ENCODE measurements at regions not wholly inside any gene's neighbourhood (a gene's known extent, or its start where the extent isn't known, plus 50 kb on each side); places are given as distances from the start of the nearest gene placed in this dataset.

GRCh38 chr10:23892296-23892695 lies 316.6 kb upstream of the KIAA1217 start:
- no peaks in the 10 kb centered on the region for H3K79me2 ChIP-seq (ENCODE audit: insufficient read depth, low read length)
- ChIA-PET POLR2A (no interaction called here), RAD21 (ENCODE audit: low non-redundant PET in 1 of 2, low total read pairs in 2 of 2, uncharacterized antibody in 2 of 2, unreplicated experiment in 2 of 2) (no interaction called here), CTCF (no interaction called here)
- H3K27me3 ChIP-seq (ENCODE audit: insufficient read depth, low read length) = no peaks in the 10 kb centered on the region
- H2AFZ ChIP-seq (ENCODE audit: low read depth, low read length, poor library complexity, severe bottlenecking) = no peak overlapping the region
- H4K20me1 ChIP-seq (ENCODE audit: insufficient read depth) = no peaks in the 10 kb centered on the region
- H3K9me2 ChIP-seq (ENCODE audit: insufficient read depth) = no peaks in the 10 kb centered on the region
- no peak for DNase-seq (ENCODE audit: low read depth, low spot score)
- no peaks in the 10 kb centered on the region for H3K9me3 ChIP-seq (ENCODE audit: control insufficient read depth in 1 of 2, insufficient read depth in 1 of 2, low read depth in 1 of 2, low read length in 2 of 2)
- no peak for ATAC-seq
- no peak overlapping the region for H3K9ac ChIP-seq (ENCODE audit: low read length)
- H3K4me1 ChIP-seq (ENCODE audit: control insufficient read depth in 1 of 2, insufficient read depth in 2 of 2, low read length in 2 of 2) = no peaks in the 10 kb centered on the region
- no peak overlapping the region for H3K4me3 ChIP-seq (replicated peaks in 1 of 2; ENCODE audit: low read depth in 1 of 2, low read length in 2 of 2)
- H3K27ac ChIP-seq (ENCODE audit: low read depth, low read length) = no peak overlapping the region
- no peak overlapping the region for H3K4me2 ChIP-seq (ENCODE audit: low read length)
- TF ChIP-seq SIN3A (IDR thresholded peaks at IDR 0.05; ENCODE audit: low read depth) (no peak), EZH2phosphoT487 (IDR thresholded peaks at IDR 0.05; ENCODE audit: borderline replicate concordance) (no peak), ZFX (IDR thresholded peaks at IDR 0.05) (no peak), REST (IDR thresholded peaks at IDR 0.05; ENCODE audit: low read depth) (no peak), CBX3 (IDR thresholded peaks at IDR 0.05; ENCODE audit: low read depth) (no peak), POLR2AphosphoS5 (IDR thresholded peaks at IDR 0.05; ENCODE audit: low read depth, low read length) (no peak), POLR2A (IDR thresholded peaks at IDR 0.05; ENCODE audit: borderline replicate concordance, extremely low read depth, insufficient read depth, insufficient read length) (no peak)
- TF ChIP-seq, protein P1, sequence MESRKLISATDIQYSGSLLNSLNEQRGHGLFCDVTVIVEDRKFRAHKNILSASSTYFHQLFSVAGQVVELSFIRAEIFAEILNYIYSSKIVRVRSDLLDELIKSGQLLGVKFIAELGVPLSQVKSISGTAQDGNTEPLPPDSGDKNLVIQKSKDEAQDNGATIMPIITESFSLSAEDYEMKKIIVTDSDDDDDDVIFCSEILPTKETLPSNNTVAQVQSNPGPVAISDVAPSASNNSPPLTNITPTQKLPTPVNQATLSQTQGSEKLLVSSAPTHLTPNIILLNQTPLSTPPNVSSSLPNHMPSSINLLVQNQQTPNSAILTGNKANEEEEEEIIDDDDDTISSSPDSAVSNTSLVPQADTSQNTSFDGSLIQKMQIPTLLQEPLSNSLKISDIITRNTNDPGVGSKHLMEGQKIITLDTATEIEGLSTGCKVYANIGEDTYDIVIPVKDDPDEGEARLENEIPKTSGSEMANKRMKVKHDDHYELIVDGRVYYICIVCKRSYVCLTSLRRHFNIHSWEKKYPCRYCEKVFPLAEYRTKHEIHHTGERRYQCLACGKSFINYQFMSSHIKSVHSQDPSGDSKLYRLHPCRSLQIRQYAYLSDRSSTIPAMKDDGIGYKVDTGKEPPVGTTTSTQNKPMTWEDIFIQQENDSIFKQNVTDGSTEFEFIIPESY (IDR thresholded peaks at IDR 0.05; ENCODE audit: extremely low read depth, insufficient replicate concordance, low read length) = no peak
- TF ChIP-seq, protein P2, sequence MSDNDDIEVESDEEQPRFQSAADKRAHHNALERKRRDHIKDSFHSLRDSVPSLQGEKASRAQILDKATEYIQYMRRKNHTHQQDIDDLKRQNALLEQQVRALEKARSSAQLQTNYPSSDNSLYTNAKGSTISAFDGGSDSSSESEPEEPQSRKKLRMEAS (IDR thresholded peaks at IDR 0.05) = no peak
- BruUV-seq (replicated peaks) = no TSS peak
- intact Hi-C loops (cut with micrococcal nuclease) = no loop called here
- no peaks in the 10 kb centered on the region for H3K36me3 ChIP-seq (ENCODE audit: control insufficient read depth in 1 of 2, insufficient read depth in 2 of 2, low read length in 2 of 2)
